ENCODE measurements at regions not wholly inside any gene's neighbourhood (a gene's known extent, or its start where the extent isn't known, plus 50 kb on each side); places are given as distances from the start of the nearest gene placed in this dataset.

DNA sequence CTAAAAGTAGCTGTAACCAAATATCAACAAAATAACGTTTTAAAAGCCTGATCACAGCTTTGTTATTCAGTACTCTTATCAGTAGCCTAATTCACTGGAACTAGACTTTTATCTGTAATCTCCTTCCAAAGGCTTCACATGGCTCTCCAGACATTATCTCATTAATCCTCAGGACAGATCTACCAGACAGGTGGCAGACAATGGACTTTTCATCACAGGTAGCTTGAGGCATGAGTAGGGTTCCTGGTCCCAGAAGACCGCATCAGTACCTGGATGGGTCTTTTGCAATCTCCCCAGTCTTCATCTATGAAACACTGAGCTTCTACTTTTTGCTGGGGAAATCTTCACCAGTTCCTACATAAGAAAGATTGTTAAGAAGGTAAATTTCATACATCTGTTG, 132.2 kb upstream of the FOXD3 start:
- TF ChIP-seq, protein P1, sequence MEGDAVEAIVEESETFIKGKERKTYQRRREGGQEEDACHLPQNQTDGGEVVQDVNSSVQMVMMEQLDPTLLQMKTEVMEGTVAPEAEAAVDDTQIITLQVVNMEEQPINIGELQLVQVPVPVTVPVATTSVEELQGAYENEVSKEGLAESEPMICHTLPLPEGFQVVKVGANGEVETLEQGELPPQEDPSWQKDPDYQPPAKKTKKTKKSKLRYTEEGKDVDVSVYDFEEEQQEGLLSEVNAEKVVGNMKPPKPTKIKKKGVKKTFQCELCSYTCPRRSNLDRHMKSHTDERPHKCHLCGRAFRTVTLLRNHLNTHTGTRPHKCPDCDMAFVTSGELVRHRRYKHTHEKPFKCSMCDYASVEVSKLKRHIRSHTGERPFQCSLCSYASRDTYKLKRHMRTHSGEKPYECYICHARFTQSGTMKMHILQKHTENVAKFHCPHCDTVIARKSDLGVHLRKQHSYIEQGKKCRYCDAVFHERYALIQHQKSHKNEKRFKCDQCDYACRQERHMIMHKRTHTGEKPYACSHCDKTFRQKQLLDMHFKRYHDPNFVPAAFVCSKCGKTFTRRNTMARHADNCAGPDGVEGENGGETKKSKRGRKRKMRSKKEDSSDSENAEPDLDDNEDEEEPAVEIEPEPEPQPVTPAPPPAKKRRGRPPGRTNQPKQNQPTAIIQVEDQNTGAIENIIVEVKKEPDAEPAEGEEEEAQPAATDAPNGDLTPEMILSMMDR (IDR thresholded peaks at IDR 0.05; ENCODE audit: borderline replicate concordance, insufficient read depth, low read depth, low read length) = no peak
- H3K4me3 ChIP-seq (ENCODE audit: low read depth, low read length) = no peak overlapping the region

DNA sequence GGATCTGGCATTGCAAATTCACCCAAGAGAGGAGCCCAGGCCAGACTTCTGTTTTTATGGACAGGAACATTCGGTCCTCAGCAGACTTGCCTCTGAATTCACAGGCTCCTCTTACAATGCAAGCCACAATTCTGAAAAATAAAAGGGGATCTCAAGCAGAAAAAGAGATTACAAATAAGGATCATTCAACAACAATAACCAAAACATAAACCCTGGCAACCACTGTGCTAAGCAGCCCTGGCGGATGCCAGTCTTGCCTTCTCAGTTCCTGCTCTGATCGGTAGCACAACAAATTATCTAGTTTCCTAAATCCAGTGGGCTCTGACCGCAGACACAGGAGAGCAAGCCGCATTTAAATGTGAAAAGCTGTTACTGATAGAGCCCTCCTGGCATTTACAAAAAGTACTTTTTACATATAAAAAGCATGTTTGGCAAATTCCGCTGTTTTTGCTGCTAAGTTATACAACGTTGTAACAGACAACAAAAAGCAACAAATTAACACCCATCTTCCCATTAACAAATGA, 123.4 kb upstream of the FOXD3 start:
- H3K4me3 ChIP-seq (ENCODE audit: low read depth, low read length) = no peak overlapping the region
- TF ChIP-seq, protein P1 (IDR thresholded peaks at IDR 0.05; ENCODE audit: borderline replicate concordance, insufficient read depth, low read depth, low read length) = no peak

DNA sequence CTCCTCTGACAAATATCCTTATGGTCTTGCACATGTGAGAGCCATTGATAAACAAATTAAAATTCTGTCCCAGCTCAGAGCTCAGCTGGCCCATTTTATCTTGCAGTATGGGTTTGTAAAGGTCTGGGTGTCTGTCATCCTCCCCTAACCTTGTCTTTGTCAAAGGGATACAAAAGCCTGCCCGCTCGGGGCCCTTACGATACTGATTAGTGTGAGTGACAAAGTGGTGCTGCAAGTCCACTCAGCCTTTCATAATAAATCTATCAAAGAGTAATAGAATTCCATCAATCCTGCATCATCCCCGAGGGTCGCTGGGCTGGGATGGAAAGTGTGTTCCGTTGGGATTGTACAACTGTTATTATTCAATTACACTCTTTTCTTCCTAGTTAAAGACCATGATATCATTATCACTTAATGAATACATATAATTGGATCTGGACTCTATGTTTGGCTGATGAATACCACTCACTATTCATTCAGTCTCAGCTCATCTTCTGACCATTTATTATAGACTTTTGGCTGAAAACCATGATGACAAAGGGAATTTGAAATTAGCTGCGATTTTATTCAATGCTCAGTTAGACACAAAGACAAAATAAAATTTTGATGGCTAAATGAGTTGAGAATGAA, 122.5 kb upstream of the FOXD3 start:
- no peak overlapping the region for H3K4me3 ChIP-seq (ENCODE audit: low read depth, low read length)
- TF ChIP-seq, protein P1 (IDR thresholded peaks at IDR 0.05; ENCODE audit: borderline replicate concordance, insufficient read depth, low read depth, low read length) = no peak

DNA sequence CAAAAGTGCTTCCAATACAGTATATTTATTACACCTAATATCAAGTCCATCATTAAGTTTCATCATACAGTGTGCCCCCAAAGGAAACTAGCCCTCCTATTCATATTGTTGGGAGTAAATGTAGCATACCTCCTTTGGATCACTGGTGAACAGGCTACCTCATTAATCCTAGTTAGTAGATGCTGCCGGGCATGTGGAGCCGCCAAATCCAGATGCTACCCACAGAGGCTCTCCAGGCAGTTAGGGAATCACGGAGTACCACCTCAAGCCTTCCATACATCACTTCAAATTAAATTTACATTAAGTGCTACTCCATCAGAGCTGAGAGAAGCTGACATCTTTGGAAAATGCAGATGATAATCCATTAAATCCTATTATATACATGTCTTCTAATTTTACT, 121.7 kb upstream of the FOXD3 start:
- TF ChIP-seq, protein P1 (IDR thresholded peaks at IDR 0.05; ENCODE audit: borderline replicate concordance, insufficient read depth, low read depth, low read length) = no peak
- no peak overlapping the region for H3K4me3 ChIP-seq (ENCODE audit: low read depth, low read length)

DNA sequence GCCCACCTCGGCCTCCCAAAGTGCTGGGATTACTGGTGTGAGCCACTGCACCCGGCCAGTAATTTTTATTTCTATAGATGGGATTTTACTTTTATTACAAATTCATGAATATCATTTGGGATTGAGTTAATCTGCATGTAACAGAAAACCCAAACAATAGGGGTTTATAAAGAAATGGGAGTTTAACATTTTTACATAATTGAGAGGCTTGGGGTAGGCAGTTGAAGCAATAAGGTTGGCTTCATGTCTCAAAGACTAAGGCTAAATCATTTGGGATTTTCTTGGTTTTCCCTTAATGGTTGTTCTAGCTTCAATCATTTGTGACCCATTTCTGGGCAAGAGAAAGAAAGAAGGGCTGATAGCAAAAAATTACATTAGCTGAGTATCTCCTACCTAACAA, 118.7 kb upstream of the FOXD3 start:
- no peak overlapping the region for H3K4me3 ChIP-seq (ENCODE audit: low read depth, low read length)
- TF ChIP-seq, protein P1 (IDR thresholded peaks at IDR 0.05; ENCODE audit: borderline replicate concordance, insufficient read depth, low read depth, low read length) = no peak

DNA sequence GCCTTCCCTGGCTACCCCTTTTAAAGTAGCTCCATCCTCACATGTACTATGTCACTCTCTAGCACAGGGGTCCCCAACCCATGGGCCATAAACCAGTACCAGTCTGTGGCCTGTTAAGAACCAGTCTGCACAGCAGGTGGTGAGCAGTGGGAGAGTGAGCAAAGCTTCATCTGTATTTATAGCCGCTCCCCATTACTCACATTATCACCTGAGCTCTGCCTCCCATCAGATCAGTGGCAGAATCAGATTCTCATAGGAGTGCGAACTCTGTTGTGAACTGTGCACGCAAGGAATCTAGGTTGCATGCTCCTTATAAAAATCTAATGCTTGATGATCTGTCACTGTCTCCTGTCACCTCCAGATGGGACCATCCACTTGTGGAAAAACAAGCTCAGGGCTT, 116.6 kb upstream of the FOXD3 start:
- TF ChIP-seq, protein P1 (IDR thresholded peaks at IDR 0.05; ENCODE audit: borderline replicate concordance, insufficient read depth, low read depth, low read length) = no peak
- H3K4me3 ChIP-seq (ENCODE audit: low read depth, low read length) = no peak overlapping the region

- TF ChIP-seq, protein P1 (IDR thresholded peaks at IDR 0.05; ENCODE audit: borderline replicate concordance, insufficient read depth, low read depth, low read length) = no peak
- H3K4me3 ChIP-seq (ENCODE audit: low read depth, low read length) = no peak overlapping the region
Observed at GRCh38 chr1:63214553-63214952, 107.8 kb upstream of the FOXD3 start.

Data from GM12875 (cell line).